CD4-positive, alpha-beta T cell treated with Interleukin-6 for 4 hours (primary cell): ENCODE measurements at regions not wholly inside any gene's neighbourhood (a gene's known extent, or its start where the extent isn't known, plus 50 kb on each side); places are given as distances from the start of the nearest gene placed in this dataset.

ENCODE experiments used
- DNase-seq: peaks from one replicate; pipeline ENCODE4 v3.0.0-alpha.2; 2020; ENCODE audit warnings: mixed read lengths

- no peak for DNase-seq
These were observed 95.7 kb upstream of the ARAP3 start for GRCh38 chr5:141777711-141778110.

- no peak for DNase-seq
These were observed 95.1 kb upstream of the ARAP3 start for GRCh38 chr5:141777130-141777529.

- DNase-seq = no peak
These were observed 91.9 kb upstream of the ARAP3 start for GRCh38 chr5:141773779-141774562.

- DNase-seq = no peak
These were observed 90.3 kb upstream of the ARAP3 start for GRCh38 chr5:141772281-141772680.

GRCh38 chr5:141771562-141771961, 89.5 kb upstream of the ARAP3 start:
- DNase-seq = no peak

GRCh38 chr5:141771031-141771430, 89.0 kb upstream of the ARAP3 start:
- no peak for DNase-seq

- no peak for DNase-seq
These were observed 87.6 kb upstream of the ARAP3 start for GRCh38 chr5:141769671-141770070.

- no peak for DNase-seq
These were observed 85.6 kb upstream of the ARAP3 start for GRCh38 chr5:141767671-141768070.

- no peak for DNase-seq
These were observed 84.0 kb upstream of the ARAP3 start for GRCh38 chr5:141765896-141766551.

- DNase-seq = no peak
These were observed 81.5 kb upstream of the ARAP3 start for GRCh38 chr5:141763541-141763940.

- no peak for DNase-seq
These were observed 80.8 kb upstream of the ARAP3 start for GRCh38 chr5:141762790-141763368.

GRCh38 chr5:141762316-141762715, 80.3 kb upstream of the ARAP3 start:
- no peak for DNase-seq

- no peak for DNase-seq
These were observed 78.7 kb upstream of the ARAP3 start for GRCh38 chr5:141760753-141761152.

- DNase-seq = no peak
These were observed 78.2 kb upstream of the ARAP3 start for GRCh38 chr5:141760193-141760592.

- no peak for DNase-seq
These were observed 76.4 kb upstream of the ARAP3 start for GRCh38 chr5:141758310-141758998.

- DNase-seq = no peak
These were observed 75.4 kb upstream of the ARAP3 start for GRCh38 chr5:141757402-141757801.

GRCh38 chr5:141756196-141756595, 74.2 kb upstream of the ARAP3 start:
- DNase-seq = no peak

GRCh38 chr5:141753971-141754713, 72.1 kb upstream of the ARAP3 start:
- DNase-seq = no peak

GRCh38 chr5:141753143-141753970, 71.3 kb upstream of the ARAP3 start:
- DNase-seq = no peak

GRCh38 chr5:141747152-141748141, 65.4 kb upstream of the ARAP3 start:
- DNase-seq = no peak

- no peak for DNase-seq
These were observed 64.4 kb upstream of the ARAP3 start for GRCh38 chr5:141746395-141746794.
